Panc1 (cell line): ENCODE measurements at regions not wholly inside any gene's neighbourhood (a gene's known extent, or its start where the extent isn't known, plus 50 kb on each side); places are given as distances from the start of the nearest gene placed in this dataset.

Source experiments
- ATAC-seq: fragments of 200-7000 bp; cut with Tn5 transposase; 2 replicates; pipeline ENCODE4 v1.9.1; 2020; ENCODE audit warnings: mild to moderate bottlenecking, moderate library complexity
- BruUV-seq: library from RNA; stranded (reverse); fragments of 400-500 nt; replicated peaks from 2 replicates; lab custom pipeline; 2021; lab: Mats Ljungman, UMichigan
- CTCF ChIA-PET: fragments of 300-600 bp; sonication (Branson Sonifier 250); formaldehyde crosslinking; loops from one replicate; lab custom pipeline; 2022; ENCODE audit warnings: antibody characterized with exemption; lab: Charles Lee
- POLR2A ChIA-PET: fragments of 300-600 bp; sonication (Branson Sonifier 250); formaldehyde crosslinking; loops from one replicate; lab custom pipeline; 2022; ENCODE audit warnings: antibody characterized with exemption; lab: Charles Lee
- DNase-seq: peaks from one replicate; pipeline ENCODE4 v3.0.0-alpha.2; 2010; ENCODE audit warnings: low read depth, low spot score
- H3K27ac ChIP-seq: 2 replicates; pipeline ENCODE4 v1.5.1; 2011; ENCODE audit warnings: mild to moderate bottlenecking, low read length, inconsistent platforms
- H3K27me3 ChIP-seq: fragments of 200-500 bp; sonication (Bioruptor generic); 2 replicates; pipeline ENCODE4 v1.6.0; 2014; ENCODE audit warnings: low read length, inconsistent platforms; ENCODE audit not compliant: control insufficient read depth, insufficient read depth
- H3K36me3 ChIP-seq: fragments of 200-500 bp; sonication (Bioruptor generic); 2 replicates; pipeline ENCODE4 v1.5.1; 2014; ENCODE audit warnings: inconsistent platforms, mild to moderate bottlenecking, low read length, moderate library complexity; ENCODE audit not compliant: control insufficient read depth, insufficient read depth
- H3K4me1 ChIP-seq: 2 replicates; pipeline ENCODE4 v1.5.1; 2011; ENCODE audit warnings: inconsistent platforms, mild to moderate bottlenecking, low read length, moderate library complexity; ENCODE audit not compliant: control insufficient read depth, insufficient read depth
- H3K4me3 ChIP-seq, 2 experiments: 2 replicates each; pipeline ENCODE4 v1.5.1; 2011 to 2012; ENCODE audit warnings: low read depth in 2 of 2, low read length in 2 of 2, mild to moderate bottlenecking in 2 of 2, inconsistent platforms in 1 of 2, moderate library complexity in 1 of 2
- H3K9me3 ChIP-seq: fragments of 200-500 bp; sonication (Bioruptor generic); 2 replicates; pipeline ENCODE4 v1.5.1; 2014; ENCODE audit warnings: low read depth, mild to moderate bottlenecking, inconsistent platforms, low read length, moderate library complexity; ENCODE audit not compliant: control insufficient read depth, insufficient read depth
- CTCF ChIP-seq: fragments of 450-650 bp; IDR thresholded peaks from 2 replicates; pipeline ENCODE4 v1.5.1; 2017; ENCODE audit warnings: mild to moderate bottlenecking
- POLR2AphosphoS5 ChIP-seq: IDR thresholded peaks from 2 replicates; pipeline ENCODE4 v1.6.1; 2012; ENCODE audit warnings: mild to moderate bottlenecking, low read depth, low read length, moderate library complexity
- REST ChIP-seq, 2 experiments: IDR thresholded peaks; 2 replicates each; pipeline ENCODE4 v1.6.1; 2011 to 2012; ENCODE audit warnings: low read depth in 2 of 2, control low read depth in 1 of 2, low read length in 1 of 2, mild to moderate bottlenecking in 1 of 2, moderate library complexity in 1 of 2; ENCODE audit not compliant: insufficient read depth in 1 of 2
- SIN3A ChIP-seq: IDR thresholded peaks from 2 replicates; pipeline ENCODE4 v1.6.1; 2012; ENCODE audit warnings: low read depth, mild to moderate bottlenecking, low read length, moderate library complexity, borderline replicate concordance; ENCODE audit not compliant: insufficient read depth
- TCF7L2 ChIP-seq: IDR thresholded peaks from 2 replicates; pipeline ENCODE4 v1.6.1; 2011; ENCODE audit warnings: mild to moderate bottlenecking, low read depth, low read length, inconsistent platforms
- in situ Hi-C: cut with HindIII; loops from 2 replicates; pipeline ENCODE4 v1.10.0; 2016; ENCODE audit warnings: low sequenced_read_pairs, low pct_unique_long_range_greater_than_20kb
- intact Hi-C: fragments of 100-400 bp; cut with micrococcal nuclease; formaldehyde crosslinking; loops from one replicate; pipeline ENCODE4 v1.10.0; 2022; ENCODE audit not compliant: unreplicated experiment

- H3K9me3 ChIP-seq, result peaks cover 4% of the 10 kb centered on the region; the same call in 1 of the 2 replicates
- no peaks in the 10 kb centered on the region for H3K27me3 ChIP-seq
- ChIA-PET CTCF (interaction anchor here (0.6 to 0.7 kb wide), 2 partner anchors 32 to 166 kb away, joined by 8 read pairs; no protein-coding TSS in a partner anchor), POLR2A (no interaction called here)
- peaks cover 9% of the 10 kb centered on the region for H3K4me1 ChIP-seq
- intact Hi-C loops (no loop called here), in situ Hi-C loops (no loop called here)
- no TSS peak for BruUV-seq
- DNase-seq (no peak), ATAC-seq (no peak)
- TF ChIP-seq TCF7L2 (no peak), POLR2AphosphoS5 (no peak), REST (IDR thresholded peaks at IDR 0.05; ENCODE audit: insufficient read depth in 1 of 2, low read depth in 2 of 2, low read length in 1 of 2) (no peak), SIN3A (no peak), CTCF (no peak)
- no peak overlapping the region for H3K27ac ChIP-seq
- H3K36me3 ChIP-seq, result no peaks in the 10 kb centered on the region
- H3K4me3 ChIP-seq, result no peak overlapping the region
Observed at GRCh38 chr19:13712767-13713201, 51.5 kb upstream of the MRI1 start.

GRCh38 chr19:13707915-13708314 is 56.4 kb upstream of the MRI1 start:
- TF ChIP-seq CTCF (no peak), REST (IDR thresholded peaks at IDR 0.05; ENCODE audit: insufficient read depth in 1 of 2, low read depth in 2 of 2, low read length in 1 of 2) (no peak), POLR2AphosphoS5 (no peak), SIN3A (no peak), TCF7L2 (no peak)
- no peaks in the 10 kb centered on the region for H3K9me3 ChIP-seq
- DNase-seq (no peak), ATAC-seq (no peak)
- POLR2A ChIA-PET, result no interaction called here
- H3K36me3 ChIP-seq, result no peaks in the 10 kb centered on the region
- H3K27ac ChIP-seq, result no peak overlapping the region
- H3K27me3 ChIP-seq, result no peaks in the 10 kb centered on the region
- CTCF ChIA-PET, result no interaction called here
- H3K4me1 ChIP-seq, result no peaks in the 10 kb centered on the region; the same call in 1 of the 2 replicates
- in situ Hi-C loops (no loop called here), intact Hi-C loops (no loop called here)
- BruUV-seq, result no TSS peak
- no peak overlapping the region for H3K4me3 ChIP-seq
